Posterior cingulate gyrus (tissue), 11 donors: ENCODE measurements at regions not wholly inside any gene's neighbourhood (a gene's known extent, or its start where the extent isn't known, plus 50 kb on each side); places are given as distances from the start of the nearest gene placed in this dataset.

Experiments used
- DNase-seq, 10 donors: peaks; one replicate each; pipeline versions ENCODE4 v3.0.0 to v3.0.0-alpha.2; 2020 to 2021; ENCODE audit warnings: mixed read lengths in 3 of 10
- intact Hi-C: fragments of 100-400 bp; cut with DNase I; formaldehyde crosslinking; loops from one replicate; pipeline ENCODE4 v1.15.1; 2023

GRCh38 chr11:28674433-28675103, 566.4 kb downstream of the METTL15 start:
- peak in 3 of 10 donors; percentile 17 to 75 (median 49) for DNase-seq
- intact Hi-C loops: no loop called here

DNA sequence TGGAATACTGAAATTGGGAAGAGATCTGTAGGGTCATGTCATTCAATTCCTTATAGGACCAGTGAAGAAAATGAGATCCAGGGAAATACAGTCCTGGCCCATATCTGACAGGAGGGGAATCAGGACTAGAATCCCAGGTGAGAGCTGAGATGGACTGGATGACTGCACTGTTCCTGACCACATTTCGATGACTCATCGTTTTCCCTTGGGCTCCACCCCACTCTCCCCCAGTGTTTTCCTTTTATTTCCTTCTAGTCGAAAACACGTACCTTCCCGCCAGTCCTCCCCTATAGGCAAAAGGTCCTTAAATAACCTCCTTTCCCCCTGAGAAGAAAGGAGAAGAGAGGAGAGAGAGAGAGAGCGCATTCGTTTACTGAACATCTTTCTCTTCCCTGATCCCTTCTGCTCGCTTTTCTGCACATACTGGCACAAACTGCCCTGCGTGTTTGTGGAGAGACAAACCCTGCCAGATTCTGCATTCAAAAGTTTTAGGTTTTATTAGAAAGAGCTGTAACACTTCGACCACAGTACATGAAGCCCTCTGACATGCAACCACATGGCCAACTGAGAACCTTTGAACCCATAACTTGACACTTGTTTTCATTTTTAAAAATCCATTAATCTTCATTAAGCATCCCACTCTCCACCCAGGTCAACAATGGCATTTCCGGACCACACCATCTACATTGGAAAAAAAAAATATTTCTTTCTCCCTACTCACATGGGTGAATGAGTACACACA, 565.7 kb downstream of the METTL15 start:
- DNase-seq: no peak
- intact Hi-C loops: no loop called here

GRCh38 chr11:28671274-28671673, 563.1 kb downstream of the METTL15 start:
- DNase-seq: no peak
- intact Hi-C loops: no loop called here

GRCh38 chr11:28666632-28667031, 558.4 kb downstream of the METTL15 start:
- intact Hi-C loops: no loop called here
- DNase-seq: no peak

GRCh38 chr11:28659716-28660348, 551.6 kb downstream of the METTL15 start:
- no peak for DNase-seq
- intact Hi-C loops: no loop called here

DNA sequence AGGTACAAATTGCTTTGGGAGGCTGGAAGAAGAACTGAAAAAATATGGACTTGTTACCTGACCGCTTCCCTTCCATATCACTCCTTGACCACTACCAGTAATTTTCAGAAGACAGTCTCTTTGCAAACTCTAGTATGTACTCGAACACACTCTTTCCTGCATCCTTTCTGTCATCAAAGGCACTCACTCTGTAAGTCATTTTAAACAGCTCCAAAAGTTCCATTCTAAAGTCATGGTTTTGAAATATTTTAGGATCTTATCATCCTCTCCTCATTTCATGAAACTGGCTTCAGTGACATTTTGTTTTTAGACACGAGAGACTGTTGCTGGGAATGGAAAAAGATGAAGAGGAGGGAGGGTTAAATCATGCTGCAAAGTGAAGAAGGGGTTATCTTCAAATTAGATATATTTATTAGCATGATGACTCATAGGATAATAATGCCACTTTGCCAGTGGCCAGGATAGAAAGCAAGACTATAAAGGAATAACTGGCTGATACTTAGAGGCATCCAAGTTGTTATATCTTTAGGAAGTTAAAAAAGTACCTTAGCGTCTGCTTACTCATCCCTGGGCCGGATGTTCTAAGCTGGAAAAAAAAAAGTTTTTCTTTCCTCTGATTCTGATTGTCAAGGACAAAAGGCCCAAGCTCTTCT, 549.3 kb downstream of the METTL15 start:
- intact Hi-C loops: no loop called here
- DNase-seq: no peak

DNA sequence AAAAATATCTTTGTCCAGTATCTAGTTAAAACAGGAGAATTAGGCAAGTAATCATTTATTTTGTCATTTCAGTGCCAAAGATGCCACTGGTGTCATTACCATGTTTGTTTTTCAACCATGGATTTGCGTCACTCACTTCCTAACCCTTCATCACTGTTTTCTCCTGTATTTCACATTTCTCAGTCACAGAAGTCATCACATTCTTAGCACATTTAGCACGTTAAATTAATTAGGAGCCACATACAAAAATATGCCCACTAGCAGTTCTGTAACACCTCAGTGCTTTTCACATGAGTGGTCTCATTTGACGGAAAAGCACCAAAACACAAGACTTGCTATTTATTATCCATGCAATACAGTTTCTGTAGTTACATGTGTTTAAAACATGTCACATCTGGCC, 546.0 kb downstream of the METTL15 start:
- intact Hi-C loops: no loop called here
- no peak for DNase-seq

- DNase-seq: no peak
- intact Hi-C loops: no loop called here
Observed at GRCh38 chr11:28649922-28650321, 541.7 kb downstream of the METTL15 start.

DNA sequence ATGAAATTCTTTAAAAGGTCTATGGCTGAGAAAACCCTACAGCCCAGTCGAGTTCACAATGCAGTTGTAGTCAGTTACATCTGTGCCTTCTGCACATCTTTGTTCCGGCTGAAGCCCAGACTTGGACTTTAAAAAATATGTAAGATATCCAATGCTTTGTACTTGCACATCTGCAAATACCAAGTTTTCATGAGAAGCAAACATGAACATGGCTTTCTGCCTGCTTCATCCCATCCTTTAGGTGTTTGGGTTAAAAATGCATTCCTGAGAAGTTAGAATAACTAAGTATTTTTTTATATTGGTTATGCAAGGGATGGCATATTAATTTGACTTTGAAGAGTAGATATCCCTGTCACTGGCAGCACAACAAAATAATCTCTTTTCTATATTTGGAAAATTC, 528.4 kb downstream of the METTL15 start:
- no peak for DNase-seq
- intact Hi-C loops: no loop called here

- intact Hi-C loops: no loop called here
Observed at GRCh38 chr11:28636033-28636432, 527.8 kb downstream of the METTL15 start.

DNA sequence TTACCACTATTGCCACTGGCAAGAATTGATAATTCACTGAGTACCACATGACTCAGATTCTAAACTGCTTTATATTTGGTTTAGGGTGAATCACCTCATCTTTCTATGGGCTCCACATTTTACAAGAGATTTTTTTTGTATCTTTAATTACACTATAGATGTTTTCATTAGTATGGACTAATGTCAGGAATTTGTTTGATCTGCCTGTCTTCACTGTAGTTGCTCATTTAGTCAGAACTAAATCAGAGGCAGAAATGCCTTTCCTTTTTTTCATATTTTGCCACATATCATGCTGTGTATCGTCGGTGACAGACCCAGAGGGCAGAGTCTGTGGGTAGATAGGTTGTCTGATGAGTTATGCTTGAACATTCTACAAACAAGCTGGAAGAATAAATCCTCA, 524.1 kb downstream of the METTL15 start:
- intact Hi-C loops: no loop called here
- DNase-seq: no peak

More at GRCh38 chr11:28636033-28636432, 527.8 kb downstream of the METTL15 start:
- no peak for DNase-seq

- no peak for DNase-seq
- intact Hi-C loops: no loop called here
Observed at GRCh38 chr11:28631148-28631547, 523.0 kb downstream of the METTL15 start.

GRCh38 chr11:28629235-28629634, 521.0 kb downstream of the METTL15 start:
- intact Hi-C loops: no loop called here
- DNase-seq: no peak

DNA sequence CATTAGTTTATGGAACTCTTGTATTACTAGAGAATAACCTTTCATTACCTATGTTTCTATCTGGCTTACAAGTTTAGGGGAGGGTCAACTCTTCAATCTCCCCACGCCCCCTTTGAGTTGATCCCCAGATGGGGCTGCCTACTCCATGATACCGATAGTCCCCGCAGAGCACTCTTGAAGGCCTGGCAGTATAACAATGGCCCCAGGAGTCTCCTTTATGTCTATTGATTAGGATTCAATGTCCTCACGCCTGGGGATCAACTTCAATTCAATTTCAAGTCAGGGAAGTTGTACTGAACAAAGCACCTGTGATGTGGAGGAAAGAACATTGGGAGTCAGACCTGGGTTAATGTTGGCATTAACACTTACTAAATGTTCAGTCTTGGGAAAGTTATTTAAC, 520.2 kb downstream of the METTL15 start:
- intact Hi-C loops: no loop called here
- no peak for DNase-seq

GRCh38 chr11:28627690-28628255, 519.6 kb downstream of the METTL15 start:
- no peak for DNase-seq
- intact Hi-C loops: no loop called here

- DNase-seq: no peak
- intact Hi-C loops: no loop called here
Observed at GRCh38 chr11:28625532-28625931, 517.3 kb downstream of the METTL15 start.

- DNase-seq: peak in 5 of 10 donors; percentile 8 to 67 (median 11)
- intact Hi-C loops: no loop called here
Observed at GRCh38 chr11:28621753-28622152, 513.6 kb downstream of the METTL15 start.

DNA sequence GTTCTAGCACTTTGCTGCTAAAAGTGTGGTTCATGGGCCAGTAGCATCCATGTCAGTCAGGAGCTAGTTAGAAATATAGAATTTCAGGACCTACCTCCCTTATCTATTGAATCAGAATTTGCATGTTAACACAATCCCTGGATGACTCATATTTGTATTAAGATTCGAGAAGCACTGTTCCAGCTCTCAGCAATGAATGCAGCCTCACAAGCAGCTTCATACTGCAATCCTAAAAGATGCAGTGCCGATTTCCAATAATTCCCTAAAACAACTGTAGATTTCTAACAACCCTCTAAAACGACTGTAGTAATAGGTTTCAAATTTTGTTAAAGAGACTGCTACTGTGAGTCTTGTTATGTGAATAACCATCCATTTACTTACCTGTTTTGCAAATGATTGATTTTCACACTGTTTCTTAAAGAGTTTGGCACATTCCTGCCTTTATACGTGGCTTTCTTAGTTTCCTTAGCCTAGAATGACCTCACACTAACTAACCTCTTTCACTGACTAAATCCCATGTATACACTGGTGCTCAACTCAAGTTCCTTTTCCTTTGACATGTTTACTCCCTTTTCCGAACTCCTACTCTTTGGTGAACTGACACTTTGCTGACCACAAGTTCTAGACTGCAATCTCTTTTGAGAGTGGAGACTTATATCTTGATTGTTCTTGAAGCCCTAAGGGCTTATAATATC, 511.8 kb downstream of the METTL15 start:
- intact Hi-C loops: no loop called here
- DNase-seq: no peak

GRCh38 chr11:28618416-28618815, 510.2 kb downstream of the METTL15 start:
- no peak for DNase-seq
- intact Hi-C loops: no loop called here
